GM19238 (cell line): ENCODE measurements at regions not wholly inside any gene's neighbourhood (a gene's known extent, or its start where the extent isn't known, plus 50 kb on each side); places are given as distances from the start of the nearest gene placed in this dataset.

Experiments
- DNase-seq: peaks from one replicate; pipeline ENCODE4 v3.0.0; 2011; ENCODE audit warnings: low spot score; ENCODE audit not compliant: insufficient read length

- no peak for DNase-seq
Measured at GRCh38 chr6:1547785-1548184, 61.9 kb upstream of the FOXC1 start.

DNA sequence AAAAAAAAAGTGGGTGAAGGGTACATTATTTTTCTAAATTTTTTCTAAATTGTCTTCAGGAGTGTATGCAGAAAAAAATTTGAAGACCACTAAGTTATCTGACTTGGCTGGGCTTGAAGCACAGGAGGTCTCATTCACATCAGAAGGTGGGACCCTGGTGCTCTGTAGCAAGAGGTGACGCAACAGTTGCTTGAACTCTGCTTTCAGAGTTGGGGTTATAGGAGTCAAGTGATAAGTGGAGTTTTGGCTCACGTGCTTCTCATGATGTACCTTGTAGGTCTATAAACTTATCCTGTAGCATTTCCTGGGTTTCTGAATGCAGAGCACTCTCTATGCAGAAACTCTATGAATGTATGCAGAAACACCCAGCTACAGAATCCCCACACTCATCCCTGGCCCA, 58.5 kb upstream of the FOXC1 start:
- DNase-seq: no peak

GRCh38 chr6:1552296-1552761, 57.4 kb upstream of the FOXC1 start:
- no peak for DNase-seq

GRCh38 chr6:1553562-1554083, 56.1 kb upstream of the FOXC1 start:
- DNase-seq: no peak

- DNase-seq: no peak
Measured at GRCh38 chr6:1554141-1554475, 55.6 kb upstream of the FOXC1 start.

GRCh38 chr6:1554476-1555310, 55.0 kb upstream of the FOXC1 start:
- peak; percentile 24 for DNase-seq

GRCh38 chr6:1558388-1558787, 51.3 kb upstream of the FOXC1 start:
- DNase-seq: no peak
